MM.1S (cell line): ENCODE measurements at regions not wholly inside any gene's neighbourhood (a gene's known extent, or its start where the extent isn't known, plus 50 kb on each side); places are given as distances from the start of the nearest gene placed in this dataset.

ENCODE experiments used
- DNase-seq: peaks from one replicate; pipeline ENCODE4 v3.0.0-alpha.2; 2015
- H2AFZ ChIP-seq: fragments of 300-600 bp; sonication (generic); 2 replicates; pipeline ENCODE4 v1.6.0; 2016; ENCODE audit warnings: antibody characterized with exemption, low read length
- H3F3A ChIP-seq: fragments of 300-600 bp; sonication (generic); 2 replicates; pipeline ENCODE4 v1.6.1; 2016; ENCODE audit warnings: mild to moderate bottlenecking, antibody characterized with exemption, low read length, moderate library complexity, mixed read lengths; ENCODE audit not compliant: insufficient read depth
- H3K27ac ChIP-seq: fragments of 300-600 bp; sonication (generic); 2 replicates; pipeline ENCODE4 v1.5.1; 2016; ENCODE audit warnings: mild to moderate bottlenecking, low read length
- H3K27me3 ChIP-seq: fragments of 300-600 bp; sonication (generic); replicated peaks from 2 replicates; pipeline ENCODE4 v1.6.0; 2016; ENCODE audit warnings: low read length; ENCODE audit not compliant: insufficient read depth
- H3K36me3 ChIP-seq: fragments of 300-600 bp; sonication (generic); replicated peaks from 2 replicates; pipeline ENCODE4 v1.6.1; 2016; ENCODE audit warnings: mild to moderate bottlenecking, low read length, mixed read lengths; ENCODE audit not compliant: insufficient read depth
- H3K4me1 ChIP-seq: fragments of 300-600 bp; sonication (generic); 2 replicates; pipeline ENCODE4 v1.6.1; 2016; ENCODE audit warnings: low read length, mixed read lengths
- H3K4me2 ChIP-seq: fragments of 300-600 bp; sonication (generic); 2 replicates; pipeline ENCODE4 v1.6.0; 2016; ENCODE audit warnings: low read depth, low read length
- H3K4me3 ChIP-seq: fragments of 300-600 bp; sonication (generic); 2 replicates; pipeline ENCODE4 v1.5.1; 2016; ENCODE audit warnings: low read length, mixed read lengths
- H3K79me2 ChIP-seq: fragments of 300-600 bp; sonication (generic); 2 replicates; pipeline ENCODE4 v1.6.1; 2016; ENCODE audit warnings: mixed run types, low read length, mixed read lengths
- H3K9ac ChIP-seq: fragments of 300-600 bp; sonication (generic); 2 replicates; pipeline ENCODE4 v1.6.1; 2016; ENCODE audit warnings: low read length, mixed read lengths
- H3K9me2 ChIP-seq: fragments of 300-600 bp; sonication (generic); replicated peaks from 2 replicates; pipeline ENCODE4 v1.6.1; 2016; ENCODE audit warnings: mild to moderate bottlenecking, low read length, mixed read lengths; ENCODE audit not compliant: insufficient read depth
- H3K9me3 ChIP-seq: fragments of 300-600 bp; sonication (generic); replicated peaks from 2 replicates; pipeline ENCODE4 v1.6.1; 2016; ENCODE audit warnings: mild to moderate bottlenecking, low read length, mixed read lengths; ENCODE audit not compliant: insufficient read depth
- H4K20me1 ChIP-seq: fragments of 300-600 bp; sonication (generic); 2 replicates; pipeline ENCODE4 v1.6.1; 2016; ENCODE audit warnings: mild to moderate bottlenecking, low read length, moderate library complexity, mixed read lengths; ENCODE audit not compliant: insufficient read depth
- CTCF ChIP-seq: fragments of 300-600 bp; sonication (generic); IDR thresholded peaks from 2 replicates; pipeline ENCODE4 v1.5.1; 2016; ENCODE audit warnings: antibody characterized with exemption, low read length, mixed read lengths
- EZH2 ChIP-seq: fragments of 300-600 bp; sonication (generic); optimal IDR thresholded peaks from 2 replicates; pipeline ENCODE3; 2017; ENCODE audit warnings: low read depth, mild to moderate bottlenecking, antibody characterized with exemption, low read length, mixed read lengths
- EZH2phosphoT487 ChIP-seq: fragments of 300-600 bp; sonication (generic); IDR thresholded peaks from 2 replicates; pipeline ENCODE4 v1.6.1; 2018; ENCODE audit warnings: antibody characterized with exemption, low read length

- Histone ChIP-seq H3F3A (no peaks in the 10 kb centered on the region), H3K9ac (no peak overlapping the region), H3K4me1 (no peaks in the 10 kb centered on the region), H3K79me2 (no peaks in the 10 kb centered on the region), H3K9me2 (no peaks in the 10 kb centered on the region), H3K36me3 (no peaks in the 10 kb centered on the region), H3K4me3 (no peak overlapping the region), H3K4me2 (no peak overlapping the region), H3K27me3 (no peaks in the 10 kb centered on the region), H2AFZ (no peak overlapping the region), H3K27ac (no peak overlapping the region), H4K20me1 (no peaks in the 10 kb centered on the region), H3K9me3 (no peaks in the 10 kb centered on the region)
- no peak for DNase-seq
- TF ChIP-seq EZH2phosphoT487 (no peak), CTCF (no peak), EZH2 (no peak)
These were observed 175.0 kb downstream of the CBLN4 start for GRCh38 chr20:55830121-55830827.

DNA sequence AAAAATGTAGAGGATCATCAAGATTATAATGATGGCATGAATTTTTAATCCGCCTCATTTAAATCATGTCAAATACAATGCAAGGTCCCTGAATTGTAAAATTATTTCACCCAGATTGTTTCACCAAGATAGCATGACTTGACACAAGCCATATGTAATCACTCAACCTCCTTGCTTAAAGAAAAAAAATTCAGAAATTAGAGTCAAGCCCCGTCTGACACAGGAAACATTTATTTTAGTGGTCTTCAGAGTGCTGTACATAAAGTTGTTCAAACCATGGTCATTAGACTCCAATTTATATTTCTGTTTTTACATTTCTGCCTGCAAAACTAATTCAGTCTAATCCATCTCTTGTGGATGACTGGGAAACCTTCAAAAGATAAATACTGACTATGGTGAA is 200.2 kb downstream of the CBLN4 start:
- no peak overlapping the region for H3K9ac ChIP-seq
- no peak overlapping the region for H2AFZ ChIP-seq
- H3K4me3 ChIP-seq, result no peak overlapping the region
- no peak overlapping the region for H3K4me2 ChIP-seq
- no peak overlapping the region for H3K27ac ChIP-seq
- H3K9me3 ChIP-seq, result no peaks in the 10 kb centered on the region
- no peaks in the 10 kb centered on the region for H3K36me3 ChIP-seq
- no peaks in the 10 kb centered on the region for H3K9me2 ChIP-seq
- no peaks in the 10 kb centered on the region for H3K27me3 ChIP-seq
- no peak for DNase-seq
- H4K20me1 ChIP-seq, result no peaks in the 10 kb centered on the region; the same call in 1 of the 2 replicates
- H3F3A ChIP-seq, result no peaks in the 10 kb centered on the region
- no peaks in the 10 kb centered on the region for H3K4me1 ChIP-seq
- TF ChIP-seq EZH2, result no peak
- TF ChIP-seq EZH2phosphoT487, result no peak
- TF ChIP-seq CTCF, result no peak
- no peaks in the 10 kb centered on the region for H3K79me2 ChIP-seq

DNA sequence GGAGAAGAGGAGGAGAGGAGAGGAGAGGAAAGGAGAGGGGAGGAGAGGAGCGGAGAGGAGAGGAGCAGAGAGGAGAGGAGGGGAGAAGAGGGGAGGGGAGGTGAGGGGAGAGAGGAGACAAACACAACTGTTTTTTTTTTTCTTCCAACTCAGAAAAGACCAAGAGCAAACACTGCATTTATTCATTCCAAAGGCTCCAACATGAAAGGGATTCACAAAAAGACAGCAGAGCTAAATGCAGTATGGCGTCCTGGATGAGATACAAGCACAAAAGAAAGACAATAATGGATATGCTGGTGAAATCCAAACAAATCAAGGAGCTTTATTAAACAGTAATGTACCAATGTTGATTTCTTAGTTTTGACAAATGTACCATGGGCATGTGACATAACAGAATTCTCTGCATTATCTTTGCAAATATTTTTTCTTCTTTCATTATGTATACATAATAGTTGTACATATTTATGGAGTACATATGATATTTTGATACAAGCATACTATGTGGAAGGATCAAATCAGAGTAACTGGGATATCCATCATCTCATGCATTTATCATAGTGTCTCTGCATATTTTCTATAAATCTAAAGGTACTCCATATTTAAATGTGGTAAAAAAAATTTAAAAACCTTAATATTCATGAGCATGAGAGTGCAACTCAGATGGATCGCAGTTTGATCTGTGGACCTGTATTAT is 204.6 kb downstream of the CBLN4 start:
- Histone ChIP-seq H3K4me2 (no peak overlapping the region), H3K27me3 (no peaks in the 10 kb centered on the region), H3K4me1 (no peaks in the 10 kb centered on the region), H3K9me2 (no peaks in the 10 kb centered on the region), H2AFZ (no peak overlapping the region), H3K27ac (no peak overlapping the region), H3K4me3 (no peak overlapping the region), H4K20me1 (no peaks in the 10 kb centered on the region; the same call in 1 of the 2 replicates), H3K36me3 (no peaks in the 10 kb centered on the region), H3F3A (no peaks in the 10 kb centered on the region), H3K79me2 (no peaks in the 10 kb centered on the region), H3K9ac (no peak overlapping the region), H3K9me3 (no peaks in the 10 kb centered on the region)
- DNase-seq, result no peak
- TF ChIP-seq EZH2phosphoT487 (no peak), CTCF (no peak)
